ENCODE measurements at regions not wholly inside any gene's neighbourhood (a gene's known extent, or its start where the extent isn't known, plus 50 kb on each side); places are given as distances from the start of the nearest gene placed in this dataset.

DNA sequence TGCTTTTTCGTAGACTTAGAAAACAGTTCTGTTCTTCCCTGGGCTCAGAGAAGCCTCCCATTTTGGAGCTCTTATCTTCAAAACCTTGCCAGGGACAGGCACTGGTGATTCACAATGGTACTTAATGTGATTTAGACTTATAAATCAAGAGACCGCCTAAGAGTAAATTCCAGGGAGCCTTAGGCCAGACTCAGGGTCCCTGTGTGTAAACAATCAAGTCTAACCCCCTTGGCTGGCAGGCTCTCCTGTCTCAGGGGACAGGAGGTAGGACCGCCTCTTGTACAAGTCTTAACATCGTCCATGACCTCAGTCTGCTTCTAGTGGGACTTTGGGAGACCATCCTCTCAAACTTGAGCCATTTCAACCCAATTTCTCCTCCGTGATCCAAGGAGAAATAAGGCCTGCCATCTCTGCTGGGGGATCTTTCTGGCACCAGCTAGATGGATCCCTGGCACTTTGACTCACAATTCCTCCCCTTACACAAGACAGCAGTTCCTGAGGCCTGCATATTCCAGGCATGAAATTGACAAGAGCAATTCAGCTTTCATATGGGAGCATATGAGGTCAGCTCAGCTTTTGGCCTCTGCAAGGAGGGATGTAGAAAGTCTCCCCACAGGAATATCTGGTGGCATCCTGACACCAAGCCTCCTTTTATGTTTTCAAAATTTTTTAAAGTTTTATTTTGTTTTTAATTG is 487.0 kb downstream of the TNS1 start:
- DNase-seq: no peak

GRCh38 chr2:217513258-217513657 is 489.5 kb downstream of the TNS1 start:
- no peak for DNase-seq

- DNase-seq: no peak
Measured at GRCh38 chr2:217512728-217513127, 490.1 kb downstream of the TNS1 start.

DNA sequence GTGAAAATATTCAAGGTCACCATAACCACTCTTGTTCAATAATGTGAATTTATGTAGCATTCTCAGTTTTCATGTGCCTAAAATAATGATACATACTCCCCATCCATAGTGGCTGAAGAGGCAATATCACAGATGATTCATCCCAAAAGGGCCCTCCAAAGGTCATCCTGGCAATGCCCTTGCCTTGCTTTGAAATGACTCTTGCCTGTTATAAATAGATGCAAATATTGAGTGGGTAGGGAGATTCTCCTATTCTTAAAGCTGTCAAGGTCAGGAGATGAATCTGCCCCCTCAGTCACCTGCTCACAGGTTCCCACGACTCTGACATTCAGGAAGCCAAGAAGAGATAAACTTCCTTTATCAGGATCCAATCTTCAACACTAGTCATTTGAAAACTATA is 490.5 kb downstream of the TNS1 start:
- DNase-seq: no peak

DNA sequence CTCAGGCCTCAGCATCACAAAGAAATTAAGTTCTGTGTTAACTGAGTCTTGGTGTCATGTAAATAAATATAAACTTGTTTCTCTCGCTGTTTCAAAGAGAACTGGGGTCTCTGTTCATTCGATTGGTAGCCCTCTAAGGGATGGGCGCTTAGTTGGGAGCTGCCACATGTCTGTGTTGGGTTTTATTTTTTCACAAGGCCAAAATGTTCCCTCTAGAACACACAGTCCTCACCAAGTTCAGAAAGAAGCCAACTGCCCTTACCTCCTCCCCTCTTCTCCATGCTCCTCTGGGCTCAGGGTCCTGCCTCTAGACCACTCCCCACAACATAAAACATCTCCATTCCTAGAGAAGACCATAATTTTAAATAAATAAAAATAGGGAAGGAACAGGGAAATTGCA is 490.9 kb downstream of the TNS1 start:
- no peak for DNase-seq

- peak; percentile 32 for DNase-seq
Measured at GRCh38 chr2:217510771-217511291, 492.0 kb downstream of the TNS1 start.

- DNase-seq: no peak
Measured at GRCh38 chr2:217505303-217505702, 497.5 kb downstream of the TNS1 start.

DNA sequence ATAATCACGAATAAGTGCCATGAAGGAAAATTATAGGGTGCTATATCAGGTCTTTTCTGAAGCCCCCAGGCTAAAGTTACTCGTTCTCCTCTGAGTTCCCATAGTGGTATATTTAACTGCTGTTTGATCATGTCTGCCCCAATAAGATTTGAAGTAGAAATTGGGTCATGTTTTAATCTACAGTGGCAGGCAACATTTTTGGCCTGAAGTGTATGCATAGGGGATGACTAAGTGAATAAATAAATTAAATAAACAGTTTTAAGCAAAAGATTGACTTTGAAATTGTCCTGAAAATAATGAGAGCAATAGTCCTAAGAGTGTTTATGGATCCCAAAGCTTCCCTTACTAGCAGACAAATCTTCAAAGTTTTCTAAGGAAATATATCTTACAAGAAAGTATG is 500.9 kb downstream of the TNS1 start:
- DNase-seq: no peak

DNA sequence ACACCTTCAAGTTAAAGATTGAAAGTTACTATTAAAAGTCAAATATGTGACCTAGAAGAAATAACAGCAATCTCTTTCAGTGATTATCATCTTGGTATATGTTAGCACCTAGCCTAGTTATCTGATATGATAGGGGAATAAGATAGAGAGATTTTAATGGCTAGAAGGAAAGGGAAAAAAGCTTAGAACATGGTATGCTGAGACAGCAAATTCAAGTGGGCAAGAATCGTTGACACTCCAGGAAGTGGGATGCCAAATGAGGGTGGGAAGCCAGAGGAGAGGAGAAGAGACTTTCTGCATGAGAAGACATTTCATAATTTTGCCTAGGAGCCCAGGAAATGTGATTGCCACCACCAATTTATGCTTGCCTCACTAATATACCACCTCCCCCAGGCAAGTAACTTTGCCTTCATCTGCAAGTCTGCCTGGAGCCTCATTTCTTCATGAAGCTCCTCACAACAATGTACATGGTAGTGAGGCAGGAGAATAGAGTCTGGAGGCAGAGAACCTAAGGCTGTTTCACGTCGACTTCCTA is 504.9 kb downstream of the TNS1 start:
- no peak for DNase-seq

DNA sequence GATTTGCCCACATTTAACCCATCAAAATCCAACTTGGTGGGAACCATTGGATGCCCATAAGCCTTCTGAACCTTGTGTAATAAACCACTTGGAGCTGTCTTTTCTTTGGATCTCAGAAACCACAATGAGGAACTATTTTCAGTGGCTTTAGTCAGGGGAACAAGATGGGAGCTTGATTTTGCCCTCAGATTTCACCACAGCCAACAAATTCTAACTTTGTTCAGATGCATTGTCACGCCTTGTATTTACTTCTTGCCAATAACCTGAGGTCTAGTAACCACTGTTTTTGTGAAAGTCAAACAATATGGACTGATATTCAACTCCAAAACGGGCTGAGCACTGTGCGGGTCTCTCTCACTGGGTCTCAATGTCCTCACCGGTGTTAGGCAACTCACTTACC is 508.2 kb downstream of the TNS1 start:
- DNase-seq: no peak

GRCh38 chr2:217491271-217491670 is 511.5 kb downstream of the TNS1 start:
- DNase-seq: no peak

GRCh38 chr2:217489145-217489960 is 513.4 kb downstream of the TNS1 start:
- DNase-seq: no peak

DNA sequence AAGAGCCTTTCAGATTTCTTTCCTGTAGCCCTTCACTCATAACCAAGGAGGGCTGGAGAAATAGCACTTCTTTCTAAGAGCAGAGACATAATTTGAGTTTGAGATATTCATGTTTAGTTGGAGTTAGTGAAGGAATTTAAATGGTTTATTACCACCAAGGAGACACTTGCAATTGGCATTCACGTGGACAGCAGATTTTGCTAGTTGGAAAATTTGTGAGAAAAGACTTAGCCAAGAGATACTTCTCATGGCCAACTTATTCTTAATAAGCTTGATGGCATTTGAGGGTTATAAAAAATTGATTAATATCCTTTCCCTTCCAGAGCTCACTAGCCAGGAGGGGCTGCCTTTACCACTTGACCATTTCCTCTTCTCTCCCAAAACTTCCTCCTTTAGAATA is 518.7 kb downstream of the TNS1 start:
- DNase-seq: no peak

DNA sequence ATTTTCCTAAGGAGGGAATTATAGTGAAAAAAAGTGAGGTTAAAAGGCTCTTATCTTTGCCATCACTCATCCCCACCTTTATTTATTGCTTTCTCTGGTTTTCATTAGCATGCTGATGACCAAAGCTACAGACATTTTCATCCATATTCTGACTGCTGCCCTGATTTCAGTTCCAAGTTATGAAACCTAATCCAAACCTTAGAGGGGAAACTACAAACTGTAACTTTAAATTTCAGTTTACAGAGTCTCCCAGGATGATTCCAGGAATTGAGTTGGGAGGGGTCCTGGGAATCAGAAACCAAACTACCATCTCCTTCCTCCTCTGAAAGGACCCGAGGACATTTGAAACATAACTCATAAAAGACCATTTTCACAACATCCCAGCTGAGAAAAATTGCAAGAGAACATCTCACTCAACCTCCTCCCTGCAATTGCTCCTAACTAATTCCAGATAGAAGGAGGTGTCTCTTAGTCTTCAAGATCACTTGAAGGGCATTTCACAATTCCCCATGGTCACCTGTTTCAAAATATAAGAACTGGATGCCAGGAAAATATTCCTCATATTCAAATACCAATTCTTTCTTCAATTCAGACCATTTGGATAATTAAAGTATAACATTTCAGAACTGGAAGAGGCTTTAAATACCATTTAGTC is 520.6 kb downstream of the TNS1 start:
- no peak for DNase-seq

DNA sequence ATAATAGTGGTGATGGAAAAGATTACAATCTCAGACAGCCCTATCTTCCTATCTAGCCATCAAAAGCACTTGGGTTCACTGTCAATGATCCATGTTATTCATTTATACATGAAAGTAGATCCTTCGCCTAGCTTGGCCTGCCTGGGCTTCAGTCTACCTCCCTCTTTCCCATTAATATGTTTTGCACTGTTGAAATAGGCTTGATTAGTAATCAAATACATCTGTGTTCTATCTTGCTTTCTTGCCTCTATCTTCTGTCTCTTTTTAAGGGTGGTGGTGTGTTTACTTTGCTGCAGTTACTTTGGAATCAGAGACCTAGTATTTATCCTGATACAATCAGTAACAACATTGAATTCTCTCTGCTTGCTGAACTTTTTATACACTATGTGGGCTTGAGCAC is 521.2 kb downstream of the TNS1 start:
- no peak for DNase-seq

DNA sequence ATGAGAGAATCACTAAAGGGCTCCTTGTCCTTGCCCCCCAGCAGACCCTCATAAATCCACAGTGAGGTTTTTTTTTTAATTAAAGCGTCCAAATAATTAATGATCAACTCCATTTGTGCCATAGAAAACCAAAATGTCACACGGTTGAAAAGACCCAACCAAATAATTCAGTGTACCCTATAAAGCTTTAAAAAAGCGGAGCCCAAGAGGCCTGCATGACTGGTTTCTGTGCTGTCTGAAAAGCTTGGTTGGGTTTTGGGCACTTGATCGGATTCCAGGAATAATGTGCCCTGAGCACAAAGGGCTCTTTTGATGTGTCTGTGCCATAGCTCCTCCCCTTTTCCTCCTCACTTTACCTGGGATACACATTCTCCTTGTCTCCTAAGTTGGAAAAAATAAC is 523.2 kb downstream of the TNS1 start:
- no peak for DNase-seq

GRCh38 chr2:217478831-217479455 is 523.9 kb downstream of the TNS1 start:
- no peak for DNase-seq

GRCh38 chr2:217477583-217477982 is 525.2 kb downstream of the TNS1 start:
- DNase-seq: no peak

DNA sequence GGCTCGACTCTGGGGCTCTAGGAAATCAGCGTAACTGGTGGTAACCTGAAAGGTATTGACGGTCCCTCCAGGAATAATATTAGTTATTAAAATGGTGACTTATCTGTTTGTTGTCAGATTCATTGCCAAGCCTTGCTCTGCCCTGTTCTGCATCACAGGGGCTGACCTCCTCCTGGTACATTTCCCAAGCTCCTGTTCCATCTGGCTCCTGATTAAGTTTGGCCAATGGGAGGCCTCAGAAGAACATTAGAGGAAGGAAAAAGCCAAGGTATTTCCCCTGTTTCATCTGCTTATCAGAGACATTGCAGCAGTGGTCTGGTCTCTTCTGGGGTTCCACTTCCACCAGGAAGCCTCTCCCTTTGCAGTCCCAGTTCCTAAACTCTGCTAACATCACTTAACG is 527.0 kb downstream of the TNS1 start:
- DNase-seq: no peak

DNA sequence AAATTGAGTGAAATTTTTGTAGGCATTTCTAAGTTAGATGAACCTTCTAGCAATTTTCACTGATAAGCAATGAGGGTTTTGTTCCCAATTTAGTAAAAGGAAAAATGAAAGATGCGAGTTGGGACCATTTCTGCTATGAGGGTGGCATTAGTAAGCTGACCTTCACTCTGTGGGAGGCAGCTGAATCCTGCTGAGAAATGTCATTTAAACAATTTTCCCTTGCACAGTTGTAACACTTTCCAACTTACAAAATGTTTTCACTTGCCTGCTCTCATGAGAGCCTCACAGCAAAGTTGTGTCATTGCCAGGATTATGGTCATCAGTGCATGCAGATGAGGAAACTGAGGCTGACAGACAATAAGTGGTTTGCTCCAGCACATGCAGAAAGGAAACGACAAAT is 527.7 kb downstream of the TNS1 start:
- no peak for DNase-seq

DNA sequence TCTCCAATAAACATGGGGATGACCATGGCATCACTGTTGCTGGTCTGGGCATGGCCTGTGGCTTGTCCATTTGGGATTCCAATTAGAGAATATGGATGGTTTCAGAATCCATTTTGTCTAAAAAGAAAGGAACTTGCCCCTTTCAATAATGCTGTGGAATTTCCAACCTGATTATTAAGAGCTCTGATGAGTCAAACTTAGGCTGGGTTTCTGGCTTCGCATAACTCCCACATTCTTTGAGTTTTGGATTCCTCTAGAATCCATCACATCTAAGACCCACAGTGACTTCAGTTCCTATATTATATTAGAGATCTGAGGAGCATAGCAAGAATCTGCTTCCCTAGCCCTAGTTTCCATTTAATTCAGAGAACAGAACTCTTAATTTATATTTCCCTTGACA is 531.5 kb downstream of the TNS1 start:
- DNase-seq: no peak

DNA sequence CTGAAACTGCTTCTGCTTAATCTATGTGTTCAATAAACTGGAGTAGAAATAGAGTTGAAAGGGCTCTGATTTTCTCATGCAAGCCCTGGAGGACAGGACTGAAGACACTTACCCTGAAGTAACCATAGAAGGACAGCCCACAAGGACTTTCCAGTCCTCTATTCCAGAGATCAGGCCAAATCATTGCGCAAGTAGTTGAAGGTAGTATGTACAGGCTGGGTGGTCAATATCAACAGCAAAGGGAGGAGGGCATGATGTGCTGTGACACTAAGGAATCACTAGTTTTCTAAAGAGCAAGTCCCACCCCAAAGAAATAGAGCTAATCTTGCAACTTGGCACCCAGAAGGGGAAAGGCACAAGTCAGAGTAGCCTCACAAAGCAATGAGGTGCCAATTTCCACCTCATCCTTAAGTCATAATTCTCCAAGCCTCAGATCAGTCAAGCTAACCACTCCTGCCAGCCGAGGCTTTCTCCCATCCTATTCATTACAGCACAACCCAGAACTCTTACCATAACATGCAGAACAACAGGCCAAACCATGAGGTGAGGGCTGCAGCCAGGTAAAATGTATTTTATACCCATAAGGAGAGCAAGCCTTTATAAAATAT is 533.5 kb downstream of the TNS1 start:
- no peak for DNase-seq
